GM18951 (cell line): ENCODE measurements at regions not wholly inside any gene's neighbourhood (a gene's known extent, or its start where the extent isn't known, plus 50 kb on each side); places are given as distances from the start of the nearest gene placed in this dataset.

Experiments
- POLR2A ChIP-seq: IDR thresholded peaks from 4 replicates; pipeline ENCODE4 v1.6.1; 2011; ENCODE audit warnings: mild to moderate bottlenecking; ENCODE audit not compliant: insufficient read length, insufficient read depth; ENCODE audit errors: extremely low read depth
- in situ Hi-C: fragments of 300-500 bp; cut with MboI; formaldehyde crosslinking; loops from one replicate; pipeline ENCODE4 v1.12.0; 2022; ENCODE audit warnings: low sequenced_read_pairs, mixed read lengths, inconsistent platforms; ENCODE audit not compliant: unreplicated experiment

DNA sequence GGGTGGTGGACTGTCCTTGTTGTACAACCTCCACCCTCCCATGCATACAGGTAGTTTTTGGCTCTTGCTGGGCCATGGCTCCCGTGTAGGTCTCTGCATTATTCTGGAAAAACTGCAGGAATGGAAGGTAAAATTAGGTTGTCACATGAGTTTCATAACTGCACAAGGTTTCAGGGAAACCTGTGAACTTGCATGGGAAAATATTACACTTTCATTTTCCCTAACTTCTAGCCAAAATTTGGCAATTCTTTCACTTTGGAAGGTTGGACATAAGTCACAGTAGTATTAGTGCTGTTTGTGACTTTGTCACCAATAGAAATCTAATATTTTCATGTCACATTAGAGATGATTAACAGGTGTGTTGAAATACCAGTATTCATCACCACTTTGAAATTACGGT is 118.1 kb upstream of the MGAT5 start:
- in situ Hi-C loops: no loop called here
- TF ChIP-seq POLR2A: no peak

GRCh38 chr2:134136731-134137130 is 117.1 kb upstream of the MGAT5 start:
- in situ Hi-C loops: no loop called here

DNA sequence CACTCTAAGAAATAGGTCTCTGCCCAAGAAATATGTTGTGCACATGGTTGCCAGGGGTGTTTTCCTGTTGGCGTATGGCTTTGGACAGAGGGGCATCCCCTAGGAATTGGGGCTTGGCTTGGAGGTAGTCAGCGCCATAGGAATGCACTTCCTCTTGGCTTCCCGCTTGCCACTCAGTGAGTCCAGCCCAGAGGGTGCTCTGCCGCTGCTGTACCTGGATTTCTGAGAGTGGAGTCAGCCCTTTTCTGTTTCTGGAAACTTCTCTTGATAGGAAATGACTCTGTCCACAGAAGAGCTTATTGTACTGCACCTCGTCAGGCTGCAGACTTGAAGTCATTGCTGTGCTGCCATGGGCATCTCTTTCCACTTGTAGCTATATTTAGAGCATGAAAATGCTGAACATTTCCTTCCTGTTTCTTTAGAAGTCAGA is 116.7 kb upstream of the MGAT5 start:
- in situ Hi-C loops: no loop called here
- TF ChIP-seq POLR2A: no peak

More at GRCh38 chr2:134136731-134137130, 117.1 kb upstream of the MGAT5 start:
- no peak for TF ChIP-seq POLR2A

- no peak for TF ChIP-seq POLR2A
- in situ Hi-C loops: no loop called here
These were observed 115.8 kb upstream of the MGAT5 start for GRCh38 chr2:134138115-134138514.

GRCh38 chr2:134139611-134140010 is 114.3 kb upstream of the MGAT5 start:
- in situ Hi-C loops: no loop called here

GRCh38 chr2:134140251-134140661 is 113.6 kb upstream of the MGAT5 start:
- no peak for TF ChIP-seq POLR2A
- in situ Hi-C loops: no loop called here

More at GRCh38 chr2:134139611-134140010, 114.3 kb upstream of the MGAT5 start:
- TF ChIP-seq POLR2A: no peak

DNA sequence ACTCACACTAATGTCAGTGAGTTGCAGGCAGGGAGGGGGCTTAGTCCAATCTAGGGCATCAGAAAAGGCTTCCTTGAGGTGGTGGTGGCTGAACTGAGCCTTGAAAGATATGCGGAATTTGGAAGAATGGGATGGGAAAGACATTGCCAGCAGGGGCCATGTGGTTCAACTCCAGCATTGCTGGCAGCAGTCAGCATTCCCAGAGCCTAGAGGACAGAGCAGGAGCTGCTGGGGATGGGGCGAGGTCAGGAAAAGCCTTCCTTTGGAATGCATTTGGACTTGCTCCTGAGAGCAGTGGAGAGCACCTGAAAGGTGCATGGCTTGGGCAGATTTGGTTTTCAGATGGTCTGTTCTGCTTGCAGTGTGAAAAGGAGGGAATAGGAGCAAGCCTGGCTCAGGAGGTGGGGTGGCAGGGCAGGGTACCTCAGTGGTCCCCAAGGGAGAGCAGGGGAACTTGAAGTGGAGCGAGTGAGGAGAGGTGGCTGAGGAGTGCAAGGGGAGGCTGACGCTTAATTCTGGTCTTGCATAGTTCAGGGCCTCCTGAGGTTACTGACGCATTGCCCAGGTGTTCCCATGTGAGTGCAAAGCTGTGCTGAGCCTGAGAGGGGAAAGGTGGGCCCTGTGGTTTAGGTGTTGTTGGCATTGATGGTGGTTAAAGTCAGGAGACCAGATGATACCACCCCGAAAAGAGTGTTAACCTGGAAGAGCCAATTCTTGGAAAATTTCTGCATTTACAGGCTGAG is 112.1 kb upstream of the MGAT5 start:
- no peak for TF ChIP-seq POLR2A
- in situ Hi-C loops: no loop called here

GRCh38 chr2:134142341-134142738 is 111.5 kb upstream of the MGAT5 start:
- in situ Hi-C loops: no loop called here
- TF ChIP-seq POLR2A: no peak

GRCh38 chr2:134142903-134143302 is 111.0 kb upstream of the MGAT5 start:
- no peak for TF ChIP-seq POLR2A
- in situ Hi-C loops: no loop called here

DNA sequence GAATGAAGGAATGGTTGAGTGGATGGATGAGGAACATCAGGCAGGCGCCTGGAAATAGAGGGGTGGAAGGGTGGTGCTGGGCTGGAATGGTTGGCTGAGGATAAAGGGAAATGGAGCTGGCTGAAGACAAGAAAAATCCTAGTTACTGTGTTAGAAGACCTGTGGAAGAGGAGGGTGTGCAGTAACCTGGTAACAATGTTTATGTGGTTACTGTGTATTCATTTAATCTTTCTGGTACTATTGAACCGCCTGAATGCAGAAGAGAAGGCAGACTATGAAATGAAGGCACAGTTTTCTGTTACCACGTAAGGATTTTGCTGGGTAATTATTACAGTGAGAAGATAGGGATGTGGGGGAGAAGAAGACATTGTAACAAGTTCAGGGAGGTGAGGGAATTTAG is 110.3 kb upstream of the MGAT5 start:
- TF ChIP-seq POLR2A: no peak
- in situ Hi-C loops: no loop called here

DNA sequence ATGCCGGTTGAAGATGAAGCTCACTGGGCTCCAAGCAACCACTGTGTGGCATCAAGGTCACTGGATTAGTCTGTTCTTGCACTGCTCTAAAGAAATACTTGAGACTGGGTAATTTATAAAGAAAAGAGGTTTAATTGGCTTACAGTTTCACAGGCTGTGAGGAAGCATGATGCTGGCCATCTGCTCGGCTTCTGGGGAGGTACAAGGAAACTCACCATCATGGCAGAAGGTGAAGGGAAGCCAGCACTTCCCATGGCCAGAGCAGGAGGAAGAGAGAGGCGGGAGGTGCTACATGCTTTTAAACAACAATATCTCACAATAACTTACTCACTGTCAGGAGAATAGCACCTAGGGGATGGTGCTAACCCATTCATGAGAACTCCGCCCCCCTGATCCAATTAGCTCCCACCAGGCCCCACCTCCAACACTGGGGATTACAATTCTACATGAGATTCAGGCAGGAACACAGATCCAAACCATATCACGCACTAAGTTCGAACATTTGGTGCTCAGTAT is 109.7 kb upstream of the MGAT5 start:
- TF ChIP-seq POLR2A: no peak
- in situ Hi-C loops: no loop called here

DNA sequence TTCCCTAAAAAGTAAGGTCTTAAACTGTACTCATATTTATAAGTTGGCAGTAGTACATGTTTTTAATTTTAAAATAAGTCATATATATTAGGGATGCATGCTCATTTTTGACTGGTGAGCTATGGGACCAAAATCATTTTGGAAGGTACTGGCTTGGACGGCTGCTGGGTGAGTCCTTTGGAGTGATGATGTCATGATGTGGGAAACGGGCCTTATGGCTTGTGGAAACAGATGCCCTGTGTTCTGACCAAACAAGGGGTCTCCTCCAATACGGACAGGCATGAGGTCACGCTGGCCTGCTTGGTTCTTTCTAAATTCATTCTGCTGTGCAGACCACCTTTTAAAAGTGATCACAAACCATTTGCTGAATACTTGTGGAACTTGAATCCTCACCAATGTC is 109.2 kb upstream of the MGAT5 start:
- TF ChIP-seq POLR2A: no peak
- in situ Hi-C loops: no loop called here

DNA sequence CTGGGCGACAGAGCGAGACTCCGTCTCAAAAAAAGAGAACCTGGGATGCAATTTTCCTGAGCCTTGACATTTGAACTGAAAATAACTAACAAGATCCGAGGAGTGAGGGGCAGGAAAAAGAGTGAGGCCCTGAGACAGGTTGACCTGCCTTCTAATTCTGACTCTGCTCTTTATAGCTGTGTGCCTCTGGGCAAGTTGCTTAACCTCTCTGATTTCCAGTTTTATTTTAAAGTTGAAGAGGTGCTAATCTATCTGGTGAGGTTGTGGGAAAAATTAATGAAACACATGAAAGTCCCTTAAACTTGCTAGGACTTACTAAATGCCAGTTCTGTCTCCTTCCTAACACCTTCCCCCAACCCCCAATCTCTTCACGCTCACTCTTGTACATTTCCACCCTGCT is 108.4 kb upstream of the MGAT5 start:
- in situ Hi-C loops: no loop called here
- no peak for TF ChIP-seq POLR2A

DNA sequence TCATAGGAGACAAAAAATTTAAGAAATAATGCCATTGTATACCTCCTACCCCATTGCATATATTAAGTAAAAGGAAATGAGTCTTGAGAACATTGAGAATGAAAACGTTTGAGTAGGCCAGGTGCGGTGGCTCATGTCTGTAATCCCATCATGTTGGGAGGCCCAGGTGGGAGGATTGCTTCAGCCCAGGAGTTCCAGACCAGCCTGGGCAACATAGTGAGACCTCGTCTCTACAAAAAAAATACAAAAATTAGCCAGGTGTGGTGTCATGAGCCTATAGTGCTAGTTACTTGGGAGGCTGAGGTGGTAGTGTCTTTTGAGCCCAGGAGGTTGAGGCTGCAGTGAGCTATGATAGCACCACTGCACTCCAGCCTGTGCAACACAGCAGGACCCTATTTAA is 107.7 kb upstream of the MGAT5 start:
- no peak for TF ChIP-seq POLR2A
- in situ Hi-C loops: no loop called here
